Upper lobe of left lung (tissue), 4 donors: ENCODE measurements at regions not wholly inside any gene's neighbourhood (a gene's known extent, or its start where the extent isn't known, plus 50 kb on each side); places are given as distances from the start of the nearest gene placed in this dataset.

Experiments
- POLR2A ChIP-seq, 4 donors: fragments of 450-650 bp; IDR thresholded peaks; one replicate each; pipeline ENCODE4 v1.5.1; 2016 to 2017; ENCODE audit warnings: antibody characterized with exemption in 4 of 4, mild to moderate bottlenecking in 2 of 4
- TF ChIP-seq, protein P1 (sequence below), 6 experiments: fragments of 450-650 bp in 4 of 6; fragments of 200-600 bp in 2 of 6; sonication (generic) in 2 of 6; IDR thresholded peaks; one replicate each; pipeline ENCODE4 v1.5.1; 2016 to 2019; ENCODE audit warnings: antibody characterized with exemption in 6 of 6

DNA sequence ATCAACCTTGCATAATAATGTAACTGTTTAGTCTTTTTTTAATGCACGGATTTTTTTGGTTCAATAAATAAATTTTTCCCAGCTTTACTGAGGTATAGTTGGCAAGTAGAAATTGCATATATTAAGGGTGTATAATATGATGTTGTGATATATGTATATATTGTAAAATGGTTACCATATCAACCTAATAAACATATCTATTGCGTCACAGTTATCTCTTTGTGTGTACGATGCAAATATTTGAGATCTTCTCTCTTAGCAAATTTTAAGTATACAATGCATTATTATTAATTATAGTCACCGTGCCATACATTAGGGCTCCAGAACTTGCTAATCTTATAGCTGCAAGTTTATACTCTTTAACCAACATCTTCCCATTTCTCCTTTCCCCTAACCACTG is 57.2 kb upstream of the TMEM161B start:
- TF ChIP-seq, protein P1, sequence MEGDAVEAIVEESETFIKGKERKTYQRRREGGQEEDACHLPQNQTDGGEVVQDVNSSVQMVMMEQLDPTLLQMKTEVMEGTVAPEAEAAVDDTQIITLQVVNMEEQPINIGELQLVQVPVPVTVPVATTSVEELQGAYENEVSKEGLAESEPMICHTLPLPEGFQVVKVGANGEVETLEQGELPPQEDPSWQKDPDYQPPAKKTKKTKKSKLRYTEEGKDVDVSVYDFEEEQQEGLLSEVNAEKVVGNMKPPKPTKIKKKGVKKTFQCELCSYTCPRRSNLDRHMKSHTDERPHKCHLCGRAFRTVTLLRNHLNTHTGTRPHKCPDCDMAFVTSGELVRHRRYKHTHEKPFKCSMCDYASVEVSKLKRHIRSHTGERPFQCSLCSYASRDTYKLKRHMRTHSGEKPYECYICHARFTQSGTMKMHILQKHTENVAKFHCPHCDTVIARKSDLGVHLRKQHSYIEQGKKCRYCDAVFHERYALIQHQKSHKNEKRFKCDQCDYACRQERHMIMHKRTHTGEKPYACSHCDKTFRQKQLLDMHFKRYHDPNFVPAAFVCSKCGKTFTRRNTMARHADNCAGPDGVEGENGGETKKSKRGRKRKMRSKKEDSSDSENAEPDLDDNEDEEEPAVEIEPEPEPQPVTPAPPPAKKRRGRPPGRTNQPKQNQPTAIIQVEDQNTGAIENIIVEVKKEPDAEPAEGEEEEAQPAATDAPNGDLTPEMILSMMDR (IDR thresholded peaks at IDR 0.05), result no peak
- no peak for TF ChIP-seq POLR2A (IDR thresholded peaks at IDR 0.05)
